Skeletal muscle satellite cell (primary cell): ENCODE measurements at regions not wholly inside any gene's neighbourhood (a gene's known extent, or its start where the extent isn't known, plus 50 kb on each side); places are given as distances from the start of the nearest gene placed in this dataset.

ENCODE experiments used
- H3K27me3 ChIP-seq: 2 replicates; pipeline ENCODE4 v1.7.0; 2013; ENCODE audit warnings: low read length; ENCODE audit not compliant: control insufficient read depth, insufficient read depth
- H3K36me3 ChIP-seq: 2 replicates; pipeline ENCODE4 v1.7.0; 2013; ENCODE audit warnings: mild to moderate bottlenecking, control low read depth, low read length; ENCODE audit not compliant: insufficient read depth
- H3K4me1 ChIP-seq: 2 replicates; pipeline ENCODE4 v1.7.0; 2013; ENCODE audit warnings: low read length; ENCODE audit not compliant: control insufficient read depth, insufficient read depth
- H3K4me2 ChIP-seq: 2 replicates; pipeline ENCODE4 v1.7.0; 2013; ENCODE audit warnings: mild to moderate bottlenecking, low read length
- H3K4me3 ChIP-seq: 2 replicates; pipeline ENCODE4 v1.7.0; 2013; ENCODE audit warnings: low read length
- H3K9ac ChIP-seq: 2 replicates; pipeline ENCODE4 v1.7.0; 2013; ENCODE audit warnings: mild to moderate bottlenecking, low read depth, low read length, moderate library complexity
- H3K9me3 ChIP-seq: replicated peaks from 2 replicates; pipeline ENCODE4 v1.7.0; 2013; ENCODE audit warnings: mild to moderate bottlenecking, control low read depth, low read length

DNA sequence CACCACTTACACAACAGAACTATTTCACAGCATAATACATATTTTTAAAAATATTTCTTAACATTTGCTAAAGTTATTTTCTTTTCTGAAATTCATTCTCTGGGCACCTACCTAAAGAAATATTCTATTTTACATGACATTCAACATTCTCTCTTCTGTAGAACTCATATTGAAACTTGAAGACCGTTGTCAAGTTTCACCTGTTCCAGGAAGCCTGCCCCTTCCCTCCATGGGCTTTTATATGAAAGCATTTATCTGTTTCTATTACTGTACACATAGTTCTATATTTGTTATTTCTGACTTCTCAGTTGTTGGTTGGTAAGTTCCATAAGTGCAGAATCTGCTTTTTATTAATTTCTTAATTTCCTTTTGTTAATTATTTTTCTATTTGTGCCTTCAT, 204.3 kb upstream of the ALCAM start:
- Histone ChIP-seq H3K4me3 (no peak overlapping the region), H3K4me1 (no peaks in the 10 kb centered on the region), H3K9me3 (no peaks in the 10 kb centered on the region), H3K27me3 (no peaks in the 10 kb centered on the region), H3K36me3 (no peaks in the 10 kb centered on the region), H3K9ac (no peak overlapping the region), H3K4me2 (no peak overlapping the region)

GRCh38 chr3:105166893-105167292, 199.8 kb upstream of the ALCAM start:
- no peak overlapping the region for H3K4me3 ChIP-seq
- no peaks in the 10 kb centered on the region for H3K9me3 ChIP-seq
- no peak overlapping the region for H3K9ac ChIP-seq
- H3K4me2 ChIP-seq, result no peak overlapping the region
- H3K4me1 ChIP-seq, result no peaks in the 10 kb centered on the region
- H3K27me3 ChIP-seq, result no peaks in the 10 kb centered on the region
- no peaks in the 10 kb centered on the region for H3K36me3 ChIP-seq

GRCh38 chr3:105170423-105170822, 196.3 kb upstream of the ALCAM start:
- H3K4me1 ChIP-seq, result no peaks in the 10 kb centered on the region
- H3K4me3 ChIP-seq, result no peak overlapping the region
- no peak overlapping the region for H3K9ac ChIP-seq
- H3K27me3 ChIP-seq, result no peaks in the 10 kb centered on the region
- H3K4me2 ChIP-seq, result no peak overlapping the region
- H3K36me3 ChIP-seq, result no peaks in the 10 kb centered on the region
- no peaks in the 10 kb centered on the region for H3K9me3 ChIP-seq

GRCh38 chr3:105174017-105174615, 192.6 kb upstream of the ALCAM start:
- H3K4me1 ChIP-seq, result no peaks in the 10 kb centered on the region
- no peaks in the 10 kb centered on the region for H3K36me3 ChIP-seq
- H3K4me3 ChIP-seq, result no peak overlapping the region
- no peak overlapping the region for H3K9ac ChIP-seq
- H3K27me3 ChIP-seq, result no peaks in the 10 kb centered on the region
- no peaks in the 10 kb centered on the region for H3K9me3 ChIP-seq
- no peak overlapping the region for H3K4me2 ChIP-seq

DNA sequence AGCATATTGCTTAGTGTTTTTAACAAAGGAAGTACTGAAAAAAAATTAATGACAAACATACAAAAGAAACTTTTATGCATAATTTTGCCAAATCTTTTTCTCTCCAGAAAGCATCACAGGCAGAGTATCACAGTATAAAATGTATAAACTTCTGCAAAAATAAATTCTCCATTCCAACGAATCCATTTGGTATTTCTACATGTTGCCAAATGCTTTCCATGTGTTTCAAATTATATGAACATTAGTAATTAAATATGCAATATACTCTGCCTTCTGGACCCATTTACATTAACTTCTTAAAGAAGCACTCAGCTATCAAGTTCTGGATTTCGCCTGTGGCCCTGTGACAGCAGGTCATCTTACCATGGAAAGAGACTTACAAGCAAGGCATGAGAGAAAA, 189.1 kb upstream of the ALCAM start:
- H3K4me1 ChIP-seq, result no peaks in the 10 kb centered on the region
- H3K27me3 ChIP-seq, result no peaks in the 10 kb centered on the region
- no peaks in the 10 kb centered on the region for H3K36me3 ChIP-seq
- no peak overlapping the region for H3K9ac ChIP-seq
- H3K4me3 ChIP-seq, result no peak overlapping the region
- no peak overlapping the region for H3K4me2 ChIP-seq
- no peaks in the 10 kb centered on the region for H3K9me3 ChIP-seq

GRCh38 chr3:105187344-105187743, 179.4 kb upstream of the ALCAM start:
- H3K4me1 ChIP-seq, result no peaks in the 10 kb centered on the region
- no peak overlapping the region for H3K4me2 ChIP-seq
- H3K27me3 ChIP-seq, result no peaks in the 10 kb centered on the region
- no peak overlapping the region for H3K4me3 ChIP-seq
- peaks cover 5% of the 10 kb centered on the region for H3K9me3 ChIP-seq
- H3K36me3 ChIP-seq, result no peaks in the 10 kb centered on the region
- no peak overlapping the region for H3K9ac ChIP-seq

GRCh38 chr3:105195260-105195659, 171.4 kb upstream of the ALCAM start:
- Histone ChIP-seq H3K9ac (no peak overlapping the region), H3K36me3 (no peaks in the 10 kb centered on the region), H3K4me3 (no peak overlapping the region), H3K9me3 (no peaks in the 10 kb centered on the region), H3K4me2 (peak overlapping the region; percentile 56), H3K27me3 (no peaks in the 10 kb centered on the region), H3K4me1 (peaks cover 12% of the 10 kb centered on the region)

- H3K27me3 ChIP-seq, result no peaks in the 10 kb centered on the region
- no peaks in the 10 kb centered on the region for H3K9me3 ChIP-seq
- no peak overlapping the region for H3K4me2 ChIP-seq
- no peak overlapping the region for H3K9ac ChIP-seq
- peaks cover 12% of the 10 kb centered on the region for H3K4me1 ChIP-seq
- no peak overlapping the region for H3K4me3 ChIP-seq
- H3K36me3 ChIP-seq, result no peaks in the 10 kb centered on the region
These were observed 168.8 kb upstream of the ALCAM start for GRCh38 chr3:105197863-105198262.

DNA sequence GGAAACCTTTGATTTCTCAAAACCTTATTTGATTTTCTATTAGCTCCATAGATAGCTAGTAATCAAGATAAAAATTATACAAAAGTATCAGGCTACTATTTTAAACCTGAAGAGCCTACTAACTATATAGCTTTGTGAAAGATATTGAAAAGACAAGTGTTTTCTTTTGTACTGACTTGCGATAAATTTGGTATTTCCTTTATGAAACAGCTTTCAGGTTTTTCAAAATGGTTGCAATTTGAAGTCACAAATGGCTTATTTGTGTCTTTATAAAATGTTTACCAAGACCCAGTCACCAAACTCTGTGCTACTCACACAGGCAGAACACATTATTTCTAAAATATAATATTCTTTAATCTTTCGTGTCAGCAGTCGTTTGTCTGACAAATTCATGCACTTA, 167.5 kb upstream of the ALCAM start:
- H3K4me1 ChIP-seq, result peaks cover 12% of the 10 kb centered on the region
- no peaks in the 10 kb centered on the region for H3K9me3 ChIP-seq
- no peak overlapping the region for H3K4me3 ChIP-seq
- H3K36me3 ChIP-seq, result no peaks in the 10 kb centered on the region
- no peaks in the 10 kb centered on the region for H3K27me3 ChIP-seq
- H3K4me2 ChIP-seq, result no peak overlapping the region
- H3K9ac ChIP-seq, result no peak overlapping the region

DNA sequence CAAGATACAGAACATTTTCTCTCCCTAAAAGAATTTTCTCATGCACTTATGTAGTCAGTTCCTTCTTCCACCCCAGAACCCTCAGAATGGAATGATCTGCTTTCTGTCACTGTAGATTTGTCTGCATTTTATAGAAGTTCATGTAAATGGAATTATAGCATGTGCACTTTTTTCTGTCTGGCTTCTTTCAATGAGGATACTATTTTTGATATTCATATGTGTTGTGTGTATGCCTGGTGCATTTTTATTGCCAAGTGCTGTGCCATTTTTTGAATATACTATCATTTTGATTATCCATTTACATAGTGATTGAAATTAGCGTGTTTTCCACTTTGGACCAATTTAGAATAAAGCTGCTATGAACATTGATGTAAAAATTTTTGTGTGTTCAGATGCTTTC, 156.6 kb upstream of the ALCAM start:
- H3K9ac ChIP-seq, result no peak overlapping the region

DNA sequence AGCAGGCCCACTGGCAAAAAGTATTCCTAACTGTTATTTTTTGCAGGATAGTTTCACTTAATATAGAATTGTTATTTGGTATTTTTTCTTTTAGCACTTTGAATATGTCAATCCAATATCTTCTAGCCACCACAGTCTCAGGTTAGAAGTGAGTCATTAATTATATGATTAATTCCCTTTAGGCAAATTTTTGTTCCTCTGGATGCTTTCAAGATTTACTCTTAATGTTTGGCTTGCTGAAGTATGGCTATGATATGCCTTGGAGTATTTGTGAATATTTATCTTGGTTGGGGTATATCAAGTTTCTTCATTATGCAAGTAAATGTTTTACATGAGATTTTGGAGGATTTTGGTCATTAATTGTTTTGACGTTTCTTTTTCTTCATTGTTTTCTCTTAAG, 152.1 kb upstream of the ALCAM start:
- Histone ChIP-seq H3K9ac (no peak overlapping the region), H3K4me3 (no peak overlapping the region), H3K36me3 (no peaks in the 10 kb centered on the region), H3K4me2 (no peak overlapping the region), H3K27me3 (no peaks in the 10 kb centered on the region), H3K9me3 (no peaks in the 10 kb centered on the region), H3K4me1 (no peaks in the 10 kb centered on the region)

More for the DNA sequence above, 156.6 kb upstream of the ALCAM start:
- no peaks in the 10 kb centered on the region for H3K36me3 ChIP-seq
- no peaks in the 10 kb centered on the region for H3K27me3 ChIP-seq
- no peak overlapping the region for H3K4me2 ChIP-seq
- no peaks in the 10 kb centered on the region for H3K4me1 ChIP-seq
- H3K9me3 ChIP-seq, result no peaks in the 10 kb centered on the region
- H3K4me3 ChIP-seq, result no peak overlapping the region

- Histone ChIP-seq H3K36me3 (no peaks in the 10 kb centered on the region), H3K4me3 (no peak overlapping the region), H3K4me1 (no peaks in the 10 kb centered on the region), H3K9ac (no peak overlapping the region), H3K27me3 (no peaks in the 10 kb centered on the region), H3K9me3 (no peaks in the 10 kb centered on the region), H3K4me2 (no peak overlapping the region)
These were observed 144.1 kb upstream of the ALCAM start for GRCh38 chr3:105222568-105223093.
